ENCODE measurements at regions not wholly inside any gene's neighbourhood (a gene's known extent, or its start where the extent isn't known, plus 50 kb on each side); places are given as distances from the start of the nearest gene placed in this dataset.
"Not testable (repeated sequence)": the region's sequence is repeated elsewhere in the genome, so short reads cannot be mapped to it uniquely, and the experiment has no call there.

GRCh38 chr2:138396843-138397242, 104.7 kb upstream of the SPOPL start:
- intact Hi-C loops (cut with DNase I): no loop called here
- no peak for DNase-seq (ENCODE audit: low spot score)

GRCh38 chr2:138403431-138403927, 98.1 kb upstream of the SPOPL start:
- intact Hi-C loops (cut with DNase I): no loop called here
- DNase-seq (ENCODE audit: low spot score): peak; percentile 65

GRCh38 chr2:138414014-138414413, 87.6 kb upstream of the SPOPL start:
- no peak for DNase-seq (ENCODE audit: low spot score)
- intact Hi-C loops (cut with DNase I): no loop called here

- intact Hi-C loops (cut with DNase I): no loop called here
- DNase-seq (ENCODE audit: low spot score): no peak
Measured at GRCh38 chr2:138415985-138416384, 85.6 kb upstream of the SPOPL start.

- intact Hi-C loops (cut with DNase I): no loop called here
- no peak for DNase-seq (ENCODE audit: low spot score)
Measured at GRCh38 chr2:138418453-138418852, 83.1 kb upstream of the SPOPL start.

GRCh38 chr2:138421315-138421970, 80.1 kb upstream of the SPOPL start:
- intact Hi-C loops (cut with DNase I): loop anchor here in 1 of 2 donors (5.0 kb wide), 1 partner anchor 704 kb away; no protein-coding TSS in a partner anchor
- no peak for DNase-seq (ENCODE audit: low spot score)

GRCh38 chr2:138421971-138422335, 79.6 kb upstream of the SPOPL start:
- intact Hi-C loops (cut with DNase I): loop anchor here in 1 of 2 donors (5.0 kb wide), 1 partner anchor 705 kb away; no protein-coding TSS in a partner anchor
- DNase-seq (ENCODE audit: low spot score): no peak

- no peak for DNase-seq (ENCODE audit: low spot score)
Measured at GRCh38 chr2:138423198-138423597, 78.4 kb upstream of the SPOPL start.

GRCh38 chr2:138423745-138424144, 77.8 kb upstream of the SPOPL start:
- intact Hi-C loops (cut with DNase I): loop anchor here in 1 of 2 donors (5.0 kb wide), 1 partner anchor 706 kb away; no protein-coding TSS in a partner anchor

More at GRCh38 chr2:138423198-138423597, 78.4 kb upstream of the SPOPL start:
- intact Hi-C loops (cut with DNase I): loop anchor here in 1 of 2 donors (5.0 kb wide), 1 partner anchor 706 kb away; no protein-coding TSS in a partner anchor

GRCh38 chr2:138424436-138425140, 77.0 kb upstream of the SPOPL start:
- DNase-seq (ENCODE audit: low spot score): no peak
- intact Hi-C loops (cut with DNase I): loop anchor here (5.0 kb wide), 2 partner anchors 707 to 1957 kb away; no protein-coding TSS in a partner anchor

More at GRCh38 chr2:138423745-138424144, 77.8 kb upstream of the SPOPL start:
- DNase-seq (ENCODE audit: low spot score): no peak

GRCh38 chr2:138426116-138426515, 75.5 kb upstream of the SPOPL start:
- not testable (repeated sequence) for DNase-seq (ENCODE audit: low spot score)
- intact Hi-C loops (cut with DNase I): loop anchor here in 1 of 2 donors (5.0 kb wide), 1 partner anchor 1959 kb away; no protein-coding TSS in a partner anchor

- intact Hi-C loops (cut with DNase I): loop anchor here in 1 of 2 donors (5.0 kb wide), 1 partner anchor 1962 kb away; no protein-coding TSS in a partner anchor
- DNase-seq (ENCODE audit: low spot score): no peak
Measured at GRCh38 chr2:138428710-138429440, 72.7 kb upstream of the SPOPL start.

- intact Hi-C loops (cut with DNase I): no loop called here
Measured at GRCh38 chr2:138430181-138430580, 71.4 kb upstream of the SPOPL start.

GRCh38 chr2:138432971-138433370, 68.6 kb upstream of the SPOPL start:
- DNase-seq (ENCODE audit: low spot score): no peak
- intact Hi-C loops (cut with DNase I): no loop called here

More at GRCh38 chr2:138430181-138430580, 71.4 kb upstream of the SPOPL start:
- DNase-seq (ENCODE audit: low spot score): no peak

- intact Hi-C loops (cut with DNase I): no loop called here
- DNase-seq (ENCODE audit: low spot score): no peak
Measured at GRCh38 chr2:138433995-138434951, 67.3 kb upstream of the SPOPL start.

GRCh38 chr2:138435701-138436100, 65.9 kb upstream of the SPOPL start:
- intact Hi-C loops (cut with DNase I): no loop called here
- no peak for DNase-seq (ENCODE audit: low spot score)

- intact Hi-C loops (cut with DNase I): no loop called here
Measured at GRCh38 chr2:138439733-138440132, 61.8 kb upstream of the SPOPL start.

GRCh38 chr2:138440759-138441158, 60.8 kb upstream of the SPOPL start:
- intact Hi-C loops (cut with DNase I): no loop called here
- DNase-seq (ENCODE audit: low spot score): no peak

More at GRCh38 chr2:138439733-138440132, 61.8 kb upstream of the SPOPL start:
- DNase-seq (ENCODE audit: low spot score): no peak
